GM19238 (cell line): ENCODE measurements at regions not wholly inside any gene's neighbourhood (a gene's known extent, or its start where the extent isn't known, plus 50 kb on each side); places are given as distances from the start of the nearest gene placed in this dataset.

Source experiments
- DNase-seq: peaks from one replicate; pipeline ENCODE4 v3.0.0; 2011; ENCODE audit warnings: low spot score; ENCODE audit not compliant: insufficient read length

- no peak for DNase-seq
Measured at GRCh38 chr4:110886270-110886669, 263.4 kb upstream of the PITX2 start.

GRCh38 chr4:110886856-110887255 lies 264.0 kb upstream of the PITX2 start:
- DNase-seq, result no peak

- DNase-seq, result no peak
Measured at GRCh38 chr4:110897784-110898183, 274.9 kb upstream of the PITX2 start.

- no peak for DNase-seq
Measured at GRCh38 chr4:110898290-110898689, 275.4 kb upstream of the PITX2 start.

- DNase-seq, result no peak
Measured at GRCh38 chr4:110900213-110900769, 277.4 kb upstream of the PITX2 start.

GRCh38 chr4:110902500-110902899 lies 279.6 kb upstream of the PITX2 start:
- DNase-seq, result no peak

- no peak for DNase-seq
Measured at GRCh38 chr4:110904435-110905065, 281.7 kb upstream of the PITX2 start.

- DNase-seq, result no peak
Measured at GRCh38 chr4:110905367-110905766, 282.5 kb upstream of the PITX2 start.

GRCh38 chr4:110907801-110908313 lies 285.0 kb upstream of the PITX2 start:
- DNase-seq, result no peak

GRCh38 chr4:110914791-110915190 lies 291.9 kb upstream of the PITX2 start:
- no peak for DNase-seq

GRCh38 chr4:110915301-110915700 lies 292.4 kb upstream of the PITX2 start:
- no peak for DNase-seq

- DNase-seq, result no peak
Measured at GRCh38 chr4:110916505-110916904, 293.6 kb upstream of the PITX2 start.

- no peak for DNase-seq
Measured at GRCh38 chr4:110917835-110918234, 295.0 kb upstream of the PITX2 start.

GRCh38 chr4:110920990-110921389 lies 298.1 kb upstream of the PITX2 start:
- DNase-seq, result no peak

- DNase-seq, result no peak
Measured at GRCh38 chr4:110924761-110925160, 301.9 kb upstream of the PITX2 start.

- DNase-seq, result no peak
Measured at GRCh38 chr4:110926841-110927400, 304.0 kb upstream of the PITX2 start.

- no peak for DNase-seq
Measured at GRCh38 chr4:110933341-110933740, 310.5 kb upstream of the PITX2 start.

GRCh38 chr4:110944501-110944900 lies 321.6 kb upstream of the PITX2 start:
- no peak for DNase-seq

GRCh38 chr4:110945600-110945999 lies 322.7 kb upstream of the PITX2 start:
- DNase-seq, result no peak

GRCh38 chr4:110949542-110949941 lies 326.7 kb upstream of the PITX2 start:
- no peak for DNase-seq

- no peak for DNase-seq
Measured at GRCh38 chr4:110950731-110951130, 327.9 kb upstream of the PITX2 start.

GRCh38 chr4:110953191-110953590 lies 330.3 kb upstream of the PITX2 start:
- DNase-seq, result no peak

- no peak for DNase-seq
Measured at GRCh38 chr4:110953898-110954297, 331.0 kb upstream of the PITX2 start.
